ENCODE measurements at regions not wholly inside any gene's neighbourhood (a gene's known extent, or its start where the extent isn't known, plus 50 kb on each side); places are given as distances from the start of the nearest gene placed in this dataset.

- TF ChIP-seq, protein P1, sequence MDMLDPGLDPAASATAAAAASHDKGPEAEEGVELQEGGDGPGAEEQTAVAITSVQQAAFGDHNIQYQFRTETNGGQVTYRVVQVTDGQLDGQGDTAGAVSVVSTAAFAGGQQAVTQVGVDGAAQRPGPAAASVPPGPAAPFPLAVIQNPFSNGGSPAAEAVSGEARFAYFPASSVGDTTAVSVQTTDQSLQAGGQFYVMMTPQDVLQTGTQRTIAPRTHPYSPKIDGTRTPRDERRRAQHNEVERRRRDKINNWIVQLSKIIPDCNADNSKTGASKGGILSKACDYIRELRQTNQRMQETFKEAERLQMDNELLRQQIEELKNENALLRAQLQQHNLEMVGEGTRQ (IDR thresholded peaks at IDR 0.05; ENCODE audit: low read depth, low read length) = no peak
- TF ChIP-seq, protein P2, sequence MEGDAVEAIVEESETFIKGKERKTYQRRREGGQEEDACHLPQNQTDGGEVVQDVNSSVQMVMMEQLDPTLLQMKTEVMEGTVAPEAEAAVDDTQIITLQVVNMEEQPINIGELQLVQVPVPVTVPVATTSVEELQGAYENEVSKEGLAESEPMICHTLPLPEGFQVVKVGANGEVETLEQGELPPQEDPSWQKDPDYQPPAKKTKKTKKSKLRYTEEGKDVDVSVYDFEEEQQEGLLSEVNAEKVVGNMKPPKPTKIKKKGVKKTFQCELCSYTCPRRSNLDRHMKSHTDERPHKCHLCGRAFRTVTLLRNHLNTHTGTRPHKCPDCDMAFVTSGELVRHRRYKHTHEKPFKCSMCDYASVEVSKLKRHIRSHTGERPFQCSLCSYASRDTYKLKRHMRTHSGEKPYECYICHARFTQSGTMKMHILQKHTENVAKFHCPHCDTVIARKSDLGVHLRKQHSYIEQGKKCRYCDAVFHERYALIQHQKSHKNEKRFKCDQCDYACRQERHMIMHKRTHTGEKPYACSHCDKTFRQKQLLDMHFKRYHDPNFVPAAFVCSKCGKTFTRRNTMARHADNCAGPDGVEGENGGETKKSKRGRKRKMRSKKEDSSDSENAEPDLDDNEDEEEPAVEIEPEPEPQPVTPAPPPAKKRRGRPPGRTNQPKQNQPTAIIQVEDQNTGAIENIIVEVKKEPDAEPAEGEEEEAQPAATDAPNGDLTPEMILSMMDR (conservative IDR thresholded peaks at IDR 0.05; ENCODE audit: low read depth, low read length) = no peak
- TF ChIP-seq POLR2A (IDR thresholded peaks at IDR 0.05; ENCODE audit: low read depth, low read length) = no peak
- TF ChIP-seq RFX5 (IDR thresholded peaks at IDR 0.05; ENCODE audit: low read depth, low read length) = no peak
- no peak for TF ChIP-seq BHLHE40 (IDR thresholded peaks at IDR 0.05; ENCODE audit: low read depth, low read length)
- no peak for TF ChIP-seq CEBPB (IDR thresholded peaks at IDR 0.05; ENCODE audit: low read depth, low read length)
- no peak for TF ChIP-seq SMC3 (IDR thresholded peaks at IDR 0.05; ENCODE audit: low read depth, low read length)
- no peak for TF ChIP-seq MAFK (IDR thresholded peaks at IDR 0.05; ENCODE audit: low read depth, low read length)
These were observed 169.3 kb upstream of the BTBD3 start for GRCh38 chr20:11748436-11748835.
